SK-N-SH (cell line): ENCODE measurements at regions not wholly inside any gene's neighbourhood (a gene's known extent, or its start where the extent isn't known, plus 50 kb on each side); places are given as distances from the start of the nearest gene placed in this dataset.

Source experiments
- CTCF ChIP-seq: fragments of 200-600 bp; sonication (generic); IDR thresholded peaks from 2 replicates; pipeline ENCODE4 v1.6.1; 2017; ENCODE audit warnings: antibody characterized with exemption, mild to moderate bottlenecking, moderate library complexity
- NRF1 ChIP-seq: IDR thresholded peaks from 2 replicates; pipeline ENCODE4 v1.6.1; 2012; ENCODE audit warnings: low read depth, mild to moderate bottlenecking, low read length
- RAD21 ChIP-seq: IDR thresholded peaks from 2 replicates; pipeline ENCODE4 v1.6.1; 2012; ENCODE audit warnings: mild to moderate bottlenecking, low read length
- USF2 ChIP-seq: fragments of 150-350 bp; IDR thresholded peaks from 2 replicates; pipeline ENCODE4 v1.6.1; 2017; ENCODE audit warnings: antibody characterized with exemption, low read length, low read depth, borderline replicate concordance

DNA sequence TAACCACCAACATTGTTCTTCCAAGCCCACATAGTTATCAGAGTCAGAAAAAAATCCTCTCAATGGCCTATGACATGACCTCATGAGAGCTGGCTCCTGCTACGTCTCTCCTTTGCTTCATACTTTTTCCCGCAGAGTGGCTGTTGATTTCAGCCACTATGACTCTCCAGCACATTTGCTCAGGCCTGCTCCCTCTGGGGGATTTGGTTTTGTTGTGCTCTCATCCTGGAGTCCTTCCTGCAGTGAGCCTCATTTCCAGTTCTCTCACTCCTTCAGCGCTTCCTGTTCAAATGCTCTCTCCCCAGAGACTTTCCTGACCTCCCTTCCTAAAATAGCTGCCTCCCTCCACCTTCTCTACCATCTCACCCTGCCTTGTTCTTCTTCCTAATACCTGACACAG lies 72.0 kb upstream of the USP29 start:
- no peak for TF ChIP-seq USF2
- no peak for TF ChIP-seq RAD21
- no peak for TF ChIP-seq NRF1
- TF ChIP-seq CTCF = no peak
